HEK293T (cell line): ENCODE measurements at regions not wholly inside any gene's neighbourhood (a gene's known extent, or its start where the extent isn't known, plus 50 kb on each side); places are given as distances from the start of the nearest gene placed in this dataset.

Experiments used
- CTCF ChIA-PET: fragments of 350-600 bp; formaldehyde crosslinking; extraction: SDS; loops from one replicate; lab custom pipeline; 2021; ENCODE audit warnings: antibody characterized with exemption, inconsistent platforms; lab: Yijun Ruan, JAX
- POLR2A ChIA-PET: fragments of 350-600 bp; formaldehyde crosslinking; extraction: SDS; loops from one replicate; lab custom pipeline; 2020; ENCODE audit warnings: antibody characterized with exemption, inconsistent platforms; lab: Yijun Ruan, JAX
- DNase-seq: peaks from one replicate; pipeline ENCODE4 v3.0.0; 2012; ENCODE audit warnings: mixed read lengths; ENCODE audit errors: extremely low spot score
- ARNT ChIP-seq: fragments of 450-650 bp; IDR thresholded peaks from 2 replicates; pipeline ENCODE4 v1.6.1; 2017; ENCODE audit warnings: mild to moderate bottlenecking
- BHLHE40 ChIP-seq: fragments of 450-650 bp; IDR thresholded peaks from 2 replicates; pipeline ENCODE4 v1.6.1; 2016; ENCODE audit warnings: mild to moderate bottlenecking, moderate library complexity, borderline replicate concordance
- CTBP1 ChIP-seq: fragments of 450-650 bp; IDR thresholded peaks from 2 replicates; pipeline ENCODE4 v1.6.1; 2016; ENCODE audit warnings: borderline replicate concordance
- ELF4 ChIP-seq: fragments of 450-650 bp; IDR thresholded peaks from 2 replicates; pipeline ENCODE4 v1.6.1; 2017; ENCODE audit warnings: antibody characterized with exemption
- FOXA1 ChIP-seq: fragments of 450-650 bp; IDR thresholded peaks from 2 replicates; pipeline ENCODE4 v1.6.1; 2016; ENCODE audit warnings: mild to moderate bottlenecking
- FOXK2 ChIP-seq: fragments of 450-650 bp; IDR thresholded peaks from 2 replicates; pipeline ENCODE4 v1.6.1; 2016; ENCODE audit warnings: mild to moderate bottlenecking
- FOXM1 ChIP-seq: fragments of 450-650 bp; IDR thresholded peaks from 2 replicates; pipeline ENCODE4 v1.6.1; 2017; ENCODE audit warnings: mild to moderate bottlenecking, borderline replicate concordance
- HDGF ChIP-seq: fragments of 450-650 bp; IDR thresholded peaks from 2 replicates; pipeline ENCODE4 v1.6.1; 2017; ENCODE audit warnings: antibody characterized with exemption, borderline replicate concordance
- L3MBTL2 ChIP-seq: fragments of 450-650 bp; conservative IDR thresholded peaks from 2 replicates; pipeline ENCODE4 v1.6.1; 2016; ENCODE audit warnings: mild to moderate bottlenecking
- LEF1 ChIP-seq: fragments of 450-650 bp; IDR thresholded peaks from 2 replicates; pipeline ENCODE4 v1.6.1; 2017; ENCODE audit warnings: mild to moderate bottlenecking, borderline replicate concordance
- NFRKB ChIP-seq: fragments of 450-650 bp; IDR thresholded peaks from 2 replicates; pipeline ENCODE4 v1.6.1; 2016; ENCODE audit warnings: mild to moderate bottlenecking, moderate library complexity
- SP1 ChIP-seq: fragments of 450-650 bp; IDR thresholded peaks from 2 replicates; pipeline ENCODE4 v1.6.1; 2017
- SUZ12 ChIP-seq: fragments of 450-650 bp; IDR thresholded peaks from 2 replicates; pipeline ENCODE4 v1.6.1; 2016; ENCODE audit warnings: mild to moderate bottlenecking
- TARDBP ChIP-seq: fragments of 450-650 bp; IDR thresholded peaks from 2 replicates; pipeline ENCODE4 v1.6.1; 2016
- ZNF384 ChIP-seq: fragments of 450-650 bp; IDR thresholded peaks from 2 replicates; pipeline ENCODE4 v1.6.1; 2016
- TF ChIP-seq, protein P1 (sequence below): fragments of 450-650 bp; IDR thresholded peaks from 2 replicates; pipeline ENCODE4 v1.6.1; 2016

- no peak for TF ChIP-seq LEF1
- TF ChIP-seq HDGF, result no peak
- TF ChIP-seq FOXK2, result no peak
- TF ChIP-seq, protein P1, sequence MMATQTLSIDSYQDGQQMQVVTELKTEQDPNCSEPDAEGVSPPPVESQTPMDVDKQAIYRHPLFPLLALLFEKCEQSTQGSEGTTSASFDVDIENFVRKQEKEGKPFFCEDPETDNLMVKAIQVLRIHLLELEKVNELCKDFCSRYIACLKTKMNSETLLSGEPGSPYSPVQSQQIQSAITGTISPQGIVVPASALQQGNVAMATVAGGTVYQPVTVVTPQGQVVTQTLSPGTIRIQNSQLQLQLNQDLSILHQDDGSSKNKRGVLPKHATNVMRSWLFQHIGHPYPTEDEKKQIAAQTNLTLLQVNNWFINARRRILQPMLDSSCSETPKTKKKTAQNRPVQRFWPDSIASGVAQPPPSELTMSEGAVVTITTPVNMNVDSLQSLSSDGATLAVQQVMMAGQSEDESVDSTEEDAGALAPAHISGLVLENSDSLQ, result no peak
- no peak for TF ChIP-seq CTBP1
- no peak for TF ChIP-seq ELF4
- no peak for TF ChIP-seq FOXA1
- no peak for TF ChIP-seq ARNT
- no peak for TF ChIP-seq L3MBTL2
- TF ChIP-seq FOXM1, result no peak
- TF ChIP-seq SUZ12, result no peak
- TF ChIP-seq NFRKB, result no peak
- no peak for TF ChIP-seq SP1
- no peak for TF ChIP-seq TARDBP
- POLR2A ChIA-PET, result no interaction called here
- CTCF ChIA-PET, result no interaction called here
- DNase-seq, result no peak
Measured at GRCh38 chr10:43944381-43945093, 295.9 kb upstream of the ZNF32 start.

DNA sequence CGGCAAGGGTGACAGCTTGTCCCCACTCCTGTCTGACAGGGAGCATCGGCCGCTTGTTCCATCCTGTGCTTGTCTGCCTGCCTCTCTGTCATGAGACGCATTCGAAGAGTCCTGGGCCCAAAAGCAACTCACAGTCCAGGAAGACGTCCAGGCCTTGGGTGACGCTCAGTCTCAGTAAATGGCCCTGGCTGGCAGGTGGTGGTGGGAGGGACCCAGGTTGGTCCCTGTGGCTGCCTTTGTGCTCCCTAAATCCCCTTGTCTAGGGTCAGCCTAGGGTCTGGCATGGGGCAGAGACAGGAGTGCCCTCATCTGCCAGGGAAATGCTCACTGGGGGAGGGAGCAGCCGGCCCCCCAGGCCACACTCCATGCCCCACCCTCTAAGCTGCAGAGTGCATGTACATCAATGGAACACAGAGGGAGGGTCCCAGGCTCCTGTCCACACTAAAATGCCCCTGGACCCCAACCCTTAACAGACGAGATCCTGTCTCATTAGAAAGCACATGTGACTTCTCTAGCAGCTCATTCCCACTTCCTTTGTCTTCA, 295.2 kb upstream of the ZNF32 start:
- no peak for TF ChIP-seq FOXM1
- DNase-seq, result no peak
- CTCF ChIA-PET, result no interaction called here
- POLR2A ChIA-PET, result no interaction called here

GRCh38 chr10:43943119-43943817, 294.6 kb upstream of the ZNF32 start:
- ChIA-PET CTCF (no interaction called here), POLR2A (no interaction called here)
- no peak for TF ChIP-seq CTBP1
- TF ChIP-seq SP1, result no peak
- TF ChIP-seq, protein P1, result no peak
- no peak for DNase-seq

DNA sequence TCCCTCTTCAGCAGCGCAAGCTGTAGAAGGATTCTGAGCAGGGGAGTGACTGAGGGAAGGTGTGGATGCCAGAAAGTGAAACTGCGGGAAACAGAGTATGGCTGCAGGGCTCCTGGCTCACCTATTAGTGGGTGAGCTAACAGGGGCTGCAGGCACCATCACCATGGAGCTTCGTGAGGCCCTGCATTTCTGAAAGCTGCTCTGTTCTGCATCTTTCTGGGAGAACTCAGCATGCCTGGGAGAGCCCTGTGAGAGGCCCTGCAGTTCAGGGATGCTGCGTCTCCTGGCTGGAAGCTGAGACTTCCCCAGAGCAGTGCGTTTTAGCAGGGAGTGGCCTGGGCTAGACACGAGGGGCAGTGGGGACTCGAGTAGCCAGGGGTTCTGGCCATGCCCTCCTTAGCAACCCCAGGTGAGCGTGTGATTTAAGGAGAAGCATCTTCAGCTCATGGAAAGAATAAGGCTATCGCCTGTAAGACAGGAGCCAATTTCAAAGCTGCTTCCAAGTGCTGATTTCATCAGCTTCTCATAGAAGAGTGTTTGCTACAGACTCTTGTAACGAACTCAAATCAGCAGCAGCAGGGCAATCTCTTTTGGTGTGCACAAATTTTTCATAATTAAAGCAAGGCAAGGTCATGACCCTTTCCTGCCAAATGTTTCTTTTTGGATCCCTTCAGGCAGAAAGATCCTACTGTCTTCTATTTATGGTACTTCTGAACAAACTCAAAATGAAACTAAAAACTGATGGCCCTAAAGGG, 293.6 kb upstream of the ZNF32 start:
- DNase-seq, result no peak
- TF ChIP-seq FOXK2 (no peak), NFRKB (no peak), TARDBP (no peak)
- ChIA-PET CTCF (no interaction called here), POLR2A (no interaction called here)

GRCh38 chr10:43940898-43941837, 292.5 kb upstream of the ZNF32 start:
- no peak for TF ChIP-seq ZNF384
- TF ChIP-seq SUZ12, result no peak
- TF ChIP-seq ARNT, result no peak
- TF ChIP-seq BHLHE40, result no peak
- no peak for TF ChIP-seq SP1
- no peak for TF ChIP-seq FOXM1
- TF ChIP-seq ELF4, result no peak
- TF ChIP-seq, protein P1, result no peak
- TF ChIP-seq LEF1, result no peak
- TF ChIP-seq FOXK2, result no peak
- TF ChIP-seq TARDBP, result no peak
- TF ChIP-seq NFRKB, result no peak
- no peak for TF ChIP-seq L3MBTL2
- no peak for TF ChIP-seq CTBP1
- no peak for TF ChIP-seq HDGF
- TF ChIP-seq FOXA1, result no peak
- CTCF ChIA-PET, result no interaction called here
- POLR2A ChIA-PET, result no interaction called here
- no peak for DNase-seq
